CD4-positive, alpha-beta T cell treated with Interleukin-4 for 1 hour (primary cell): ENCODE measurements at regions not wholly inside any gene's neighbourhood (a gene's known extent, or its start where the extent isn't known, plus 50 kb on each side); places are given as distances from the start of the nearest gene placed in this dataset.
"Not testable (repeated sequence)": the region's sequence is repeated elsewhere in the genome, so short reads cannot be mapped to it uniquely, and the experiment has no call there.

Experiments
- DNase-seq, 2 donors: peaks; one replicate each; pipeline ENCODE4 v3.0.0-alpha.2; 2020 to 2022

GRCh38 chr20:40860487-40860902, 168.1 kb upstream of the TOP1 start:
- DNase-seq, result no peak

DNA sequence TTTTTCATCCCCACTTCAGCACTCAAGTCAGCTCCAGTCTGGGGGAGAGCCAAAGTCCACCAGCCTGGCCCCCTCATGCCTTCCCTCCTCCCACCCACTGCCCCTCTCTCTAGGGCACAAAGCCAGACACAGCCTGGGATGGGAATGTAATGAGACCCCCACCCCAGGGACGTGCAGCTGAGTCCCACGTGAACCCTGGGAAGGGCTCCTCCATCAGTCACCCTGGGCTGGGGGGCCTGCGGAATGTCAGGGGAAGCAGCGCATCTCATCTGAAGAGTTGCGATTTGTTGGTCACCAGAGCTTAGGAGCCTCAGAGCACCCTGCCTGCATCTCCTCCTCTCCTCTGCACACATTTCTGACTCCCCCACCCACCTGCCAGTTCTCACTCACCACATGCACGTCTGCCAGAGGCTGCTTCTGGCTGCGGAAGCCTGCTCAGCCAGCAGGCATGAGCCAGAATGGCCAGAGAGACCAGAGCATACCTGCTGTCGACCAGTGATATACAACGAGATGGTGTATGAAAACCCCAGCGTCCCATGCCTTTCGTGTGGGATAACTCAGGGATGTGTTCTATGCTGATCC, 167.1 kb upstream of the TOP1 start:
- no peak for DNase-seq

DNA sequence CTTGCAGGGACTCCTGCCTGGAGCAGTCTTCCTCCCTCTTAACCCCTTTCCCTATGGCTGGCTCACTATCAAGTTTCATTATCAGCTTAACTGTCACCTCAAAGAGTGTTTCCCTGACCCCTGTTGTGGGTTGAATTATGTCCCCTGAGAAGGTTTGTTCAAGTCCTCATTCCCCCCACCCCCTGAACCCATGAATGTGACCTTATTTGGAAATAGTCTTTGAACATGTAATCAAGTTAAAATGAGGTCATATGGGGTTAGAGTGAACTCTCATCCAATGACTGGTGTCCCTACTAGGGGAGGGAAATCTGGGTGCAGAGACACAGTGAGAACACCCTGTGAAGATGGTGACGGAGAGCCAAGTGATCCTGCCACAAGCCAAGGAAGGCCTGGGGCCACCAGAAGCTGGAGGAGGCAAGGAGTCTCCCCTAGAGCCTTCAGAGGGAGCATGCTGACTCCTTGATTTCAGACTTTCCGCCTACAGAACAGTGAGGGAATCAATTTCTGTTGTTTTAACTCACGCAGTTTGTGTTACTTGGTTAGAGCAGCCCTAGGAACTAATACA, 165.2 kb upstream of the TOP1 start:
- no peak for DNase-seq

DNA sequence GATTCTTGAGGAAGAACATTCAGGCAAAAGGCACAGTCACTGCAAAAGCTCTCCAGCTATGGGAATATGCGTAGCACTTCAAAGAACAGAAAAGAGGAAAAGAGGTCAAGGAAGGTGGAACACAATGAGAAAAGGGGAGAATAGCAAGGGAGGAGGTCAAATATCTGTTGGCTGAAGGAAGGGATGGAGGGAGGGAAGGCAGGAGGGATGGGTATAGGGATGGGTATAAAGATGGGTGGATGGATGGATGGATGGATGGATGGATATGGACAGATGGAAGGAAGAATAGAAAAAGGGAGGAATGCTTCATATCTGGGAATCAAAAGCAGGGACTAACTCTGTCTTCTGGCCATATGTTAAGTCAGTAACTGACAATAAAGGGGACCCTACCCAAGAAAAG, 164.2 kb upstream of the TOP1 start:
- no peak for DNase-seq

- no peak for DNase-seq
These were observed 163.5 kb upstream of the TOP1 start for GRCh38 chr20:40865095-40865494.

GRCh38 chr20:40866056-40866455, 162.6 kb upstream of the TOP1 start:
- DNase-seq, result no peak

GRCh38 chr20:40868551-40869217, 159.9 kb upstream of the TOP1 start:
- DNase-seq, result no peak

DNA sequence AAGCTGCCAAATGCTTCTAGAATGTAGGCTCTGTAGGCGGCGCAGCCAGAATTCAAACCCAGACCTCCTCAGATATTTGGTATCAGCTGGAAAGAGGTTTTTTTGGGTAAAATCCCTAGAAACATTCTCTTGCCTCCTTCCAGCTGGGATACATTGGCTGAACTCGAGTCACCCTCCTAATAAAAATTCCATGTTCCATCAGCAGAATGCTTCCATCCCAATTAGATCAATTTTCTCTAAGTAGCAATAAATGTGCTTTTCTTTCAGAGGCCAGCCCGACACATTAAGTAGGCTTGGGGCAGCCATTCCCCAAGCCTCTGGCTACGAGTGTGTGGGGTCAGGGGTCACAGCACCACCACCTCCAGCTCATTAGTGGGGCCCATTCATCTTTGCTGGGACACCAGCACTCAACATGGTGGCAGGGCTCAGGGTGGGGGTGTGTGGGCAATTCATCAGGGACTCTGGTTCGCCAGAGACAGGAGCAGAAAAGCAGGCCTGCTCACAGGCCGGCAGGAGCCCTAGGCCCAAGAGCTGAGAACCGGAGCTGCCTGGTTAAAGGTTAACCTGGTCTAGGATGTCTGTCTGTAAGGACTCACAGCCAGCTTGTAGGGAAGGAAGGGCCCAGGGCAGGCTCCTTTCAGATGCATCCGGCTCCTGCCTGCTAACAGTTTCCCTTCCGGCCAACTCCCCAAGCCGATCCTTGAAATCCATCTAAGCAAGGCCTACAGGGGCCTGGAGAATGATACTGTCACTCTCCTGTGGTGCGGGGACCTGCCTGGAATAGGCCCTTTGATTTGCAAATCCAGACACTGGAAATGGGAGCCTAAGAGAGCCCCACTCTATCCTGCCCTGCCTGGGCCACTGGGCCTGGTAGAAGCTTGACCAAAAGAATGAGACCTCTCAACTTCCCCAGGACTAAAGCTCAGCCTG, 159.1 kb upstream of the TOP1 start:
- no peak for DNase-seq

DNA sequence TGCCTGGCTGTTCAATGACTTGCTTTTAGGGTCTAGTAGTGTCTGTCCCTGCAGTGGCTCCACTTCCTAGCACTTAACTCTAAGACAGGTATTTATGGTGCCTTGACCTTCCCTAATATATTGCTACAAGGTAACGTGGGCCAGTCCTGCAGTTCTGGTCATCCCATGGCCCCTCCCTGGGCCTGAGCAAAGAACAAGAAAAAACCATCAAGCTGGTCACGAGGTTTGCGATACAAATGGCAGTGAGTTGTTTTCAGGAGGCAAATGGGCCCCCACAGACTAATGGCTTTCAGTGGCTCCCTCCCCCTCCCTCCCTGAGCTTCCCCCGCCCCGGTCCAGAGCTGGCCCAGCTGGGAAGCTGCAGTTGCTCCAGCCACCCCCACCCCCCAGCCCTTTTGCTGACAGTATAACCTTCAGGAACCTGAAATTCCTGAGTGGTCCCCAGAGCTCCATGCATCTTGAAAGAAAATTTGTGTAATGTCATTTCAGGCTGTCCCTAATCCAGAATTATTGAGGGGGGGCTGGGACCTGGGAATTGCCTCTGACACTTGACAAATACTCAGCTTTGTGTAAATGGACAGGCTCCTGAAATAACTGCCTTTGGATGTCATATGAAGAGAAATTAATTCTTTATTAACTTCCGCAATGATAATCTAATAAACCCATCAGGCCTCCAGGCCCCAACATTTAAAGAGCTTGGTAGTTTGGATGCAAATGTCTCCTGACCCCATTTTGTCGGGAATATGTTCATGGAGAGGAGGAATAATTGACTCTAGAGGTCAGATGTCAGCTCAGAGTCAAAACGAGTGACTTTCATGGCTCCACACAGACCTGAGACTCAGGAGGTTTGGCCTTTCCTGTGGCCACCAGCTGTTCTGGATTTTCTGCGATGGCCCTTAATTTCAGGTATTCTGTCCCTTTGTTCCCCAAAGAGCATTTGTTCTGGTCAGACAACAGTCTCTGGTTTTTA, 153.2 kb upstream of the TOP1 start:
- no peak for DNase-seq

DNA sequence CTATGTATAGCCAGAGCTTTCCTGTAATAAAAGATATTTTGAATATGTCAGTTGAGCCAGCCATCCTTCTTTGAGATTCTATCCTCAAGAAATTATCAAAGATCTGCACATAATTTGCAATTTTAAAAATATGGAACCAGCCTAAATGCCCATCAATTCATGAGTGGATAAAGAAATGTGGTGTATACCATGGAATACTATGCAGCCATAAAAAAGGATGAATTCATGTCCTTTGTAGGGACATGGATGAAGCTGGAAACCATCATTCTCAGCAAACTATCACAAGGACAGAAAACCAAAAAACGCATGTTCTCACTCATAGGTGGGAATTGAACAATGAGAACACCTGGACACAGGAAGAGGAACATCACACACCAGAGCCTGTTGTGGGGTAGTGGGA, 150.5 kb upstream of the TOP1 start:
- DNase-seq, result not testable (repeated sequence)

DNA sequence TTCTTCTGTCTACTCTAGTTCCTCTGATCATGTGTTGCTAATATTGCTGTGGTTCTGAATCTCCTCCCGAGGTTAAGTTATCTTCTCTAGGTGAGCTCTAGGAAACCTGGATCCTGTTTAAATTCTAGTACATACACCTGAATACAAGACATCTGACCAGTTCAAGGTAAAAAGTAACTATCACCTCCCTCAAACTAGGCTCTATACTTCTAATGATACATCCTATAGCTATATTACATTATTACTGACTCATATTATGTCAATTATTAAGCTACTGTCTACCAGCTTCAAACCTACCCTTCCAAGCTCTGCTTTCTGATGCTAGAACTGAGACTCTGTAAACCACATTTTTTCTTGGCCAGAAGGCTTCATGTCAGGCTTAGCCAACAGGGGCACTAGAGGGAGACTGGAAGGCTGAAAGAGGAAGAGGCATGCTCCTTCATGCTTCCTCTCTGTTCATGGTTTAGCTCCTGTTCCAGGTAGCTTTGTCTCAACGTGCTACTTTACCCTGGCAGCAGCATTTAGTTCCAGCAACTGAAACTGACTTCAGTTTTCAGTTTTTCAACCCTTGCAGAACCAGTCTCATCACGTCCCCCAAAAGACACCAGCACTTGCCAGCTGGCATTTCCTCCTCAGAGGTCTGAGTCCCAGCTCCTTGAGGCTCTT, 148.4 kb upstream of the TOP1 start:
- peak in 1 of 2 donors; percentile 2 for DNase-seq

- DNase-seq, result no peak
These were observed 147.9 kb upstream of the TOP1 start for GRCh38 chr20:40880729-40881109.

DNA sequence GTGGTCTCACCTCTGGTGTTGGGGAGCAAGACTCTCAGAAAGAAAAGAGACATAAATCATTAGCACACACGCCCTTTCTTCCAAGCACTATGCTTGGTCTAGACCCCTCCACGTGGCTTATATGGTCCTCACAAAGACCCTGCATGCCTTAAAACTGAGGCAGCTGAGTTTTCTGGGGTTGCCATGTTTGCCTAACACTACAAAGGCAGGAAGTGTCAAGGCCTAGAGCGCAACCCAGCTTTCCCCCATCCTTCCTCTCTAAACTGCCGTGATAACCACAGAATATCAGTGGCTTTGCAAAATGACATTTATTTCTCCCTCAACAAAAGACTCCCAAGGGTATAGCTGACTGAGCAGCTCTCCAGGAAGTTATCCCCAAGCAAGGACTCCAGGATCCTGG, 146.5 kb upstream of the TOP1 start:
- peak; percentile 12 to 28 for DNase-seq

- no peak for DNase-seq
These were observed 145.5 kb upstream of the TOP1 start for GRCh38 chr20:40883097-40883496.

DNA sequence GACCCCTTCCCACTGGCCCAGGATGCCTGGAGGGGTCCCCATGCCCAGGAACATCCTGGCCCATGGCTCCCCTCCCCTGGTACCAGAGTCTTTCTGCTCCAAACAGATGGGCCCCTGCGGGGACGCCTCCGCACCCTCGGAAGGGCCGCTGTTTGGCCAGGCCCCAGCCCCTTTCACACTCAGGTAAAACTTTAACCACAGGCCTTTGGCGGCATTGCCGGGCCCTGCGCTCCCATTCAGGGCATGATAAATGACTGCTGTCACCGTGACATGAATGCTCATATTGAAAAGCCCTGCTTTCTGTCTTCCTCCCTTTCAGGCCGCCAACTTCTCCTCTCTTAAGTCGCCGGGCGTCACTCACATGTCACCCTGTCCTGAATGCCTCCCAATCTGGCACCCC, 141.5 kb upstream of the TOP1 start:
- DNase-seq, result no peak

DNA sequence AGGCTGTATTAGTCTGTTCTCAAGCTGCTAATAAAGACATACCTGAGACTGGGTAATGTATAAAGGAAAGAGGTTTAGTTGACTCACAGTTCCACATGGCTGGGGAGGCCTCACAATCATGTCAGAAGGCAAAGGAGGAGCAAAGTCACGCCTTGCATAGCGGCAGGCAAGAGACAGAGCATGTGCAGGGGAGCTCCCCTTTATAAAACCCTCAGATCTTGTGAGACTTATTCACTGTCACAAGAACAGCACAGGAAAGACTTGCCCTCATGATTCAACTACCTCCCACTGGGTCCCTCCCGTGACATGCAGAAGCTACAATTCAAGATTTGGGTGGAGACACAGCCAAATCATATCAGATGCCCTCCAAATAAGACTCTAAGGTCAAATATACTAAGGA, 139.4 kb upstream of the TOP1 start:
- not testable (repeated sequence) for DNase-seq

DNA sequence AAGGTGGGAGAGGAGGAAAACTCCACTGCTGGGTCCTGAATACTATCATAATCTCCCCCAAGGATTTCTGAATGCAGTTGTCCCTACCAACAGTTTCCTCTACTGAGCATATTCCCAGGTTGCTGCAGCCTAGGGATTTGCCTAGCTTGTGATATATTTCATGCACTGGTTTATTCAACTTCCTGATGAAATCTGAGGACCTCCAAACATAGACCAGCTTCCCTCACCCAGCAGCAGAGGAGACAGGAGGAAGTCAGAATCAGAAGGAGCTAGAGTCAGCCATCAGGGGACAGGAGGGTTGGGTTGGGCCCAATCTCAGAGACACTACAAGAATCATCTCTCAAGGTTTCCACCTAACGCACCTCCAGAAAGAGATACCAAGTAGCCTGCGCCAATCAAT, 138.4 kb upstream of the TOP1 start:
- DNase-seq, result no peak

- no peak for DNase-seq
These were observed 138.0 kb upstream of the TOP1 start for GRCh38 chr20:40890635-40891034.

GRCh38 chr20:40891351-40891750, 137.3 kb upstream of the TOP1 start:
- DNase-seq, result no peak

DNA sequence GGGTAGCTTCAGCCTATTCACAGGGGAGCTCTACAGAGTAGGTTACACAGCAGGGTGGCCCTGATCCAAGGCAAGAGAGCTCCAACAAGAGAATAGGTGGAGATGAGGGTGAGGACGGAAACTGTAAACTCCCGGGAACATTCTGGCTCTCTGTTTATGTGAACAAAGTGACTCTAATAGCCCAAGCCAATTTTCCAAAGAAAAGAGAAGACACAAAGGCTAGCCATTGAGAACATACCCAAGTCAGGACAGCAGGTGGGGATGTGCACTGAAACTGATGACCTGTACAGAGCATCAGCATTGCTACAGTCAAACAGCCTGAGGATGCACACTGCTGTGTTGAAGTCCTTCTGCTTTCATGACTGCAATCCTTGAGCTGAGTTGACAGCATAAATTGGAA, 136.0 kb upstream of the TOP1 start:
- no peak for DNase-seq

DNA sequence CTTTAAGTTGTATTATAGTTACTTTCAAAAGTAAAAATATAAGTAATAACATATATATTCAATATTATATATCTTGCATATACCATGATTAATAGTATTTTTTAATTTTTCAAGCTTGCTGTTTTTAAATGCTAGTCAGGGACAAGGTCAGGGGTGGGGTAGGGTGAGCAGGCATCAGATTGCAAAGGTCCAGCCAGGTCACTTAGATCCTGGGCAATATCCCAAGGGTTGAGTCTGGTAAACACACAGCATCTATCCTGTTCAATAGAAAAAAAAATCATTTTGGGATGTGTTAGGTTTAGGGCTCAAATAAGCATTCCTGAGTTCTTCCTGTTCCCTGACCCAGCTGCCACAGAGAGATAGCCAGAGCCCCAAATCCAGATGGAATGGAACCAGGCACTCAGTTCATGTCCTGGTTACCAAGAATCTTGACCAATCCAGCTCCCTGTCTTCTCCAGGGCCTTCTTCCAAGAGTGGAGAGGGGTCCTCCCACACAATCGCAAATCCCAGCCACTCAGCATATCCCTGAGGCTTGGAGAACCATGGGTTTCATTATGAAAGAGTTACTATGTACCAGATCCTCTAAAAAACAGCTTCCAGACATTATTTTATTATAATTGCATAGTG, 134.9 kb upstream of the TOP1 start:
- no peak for DNase-seq
